ENCODE measurements at regions not wholly inside any gene's neighbourhood (a gene's known extent, or its start where the extent isn't known, plus 50 kb on each side); places are given as distances from the start of the nearest gene placed in this dataset.

DNA sequence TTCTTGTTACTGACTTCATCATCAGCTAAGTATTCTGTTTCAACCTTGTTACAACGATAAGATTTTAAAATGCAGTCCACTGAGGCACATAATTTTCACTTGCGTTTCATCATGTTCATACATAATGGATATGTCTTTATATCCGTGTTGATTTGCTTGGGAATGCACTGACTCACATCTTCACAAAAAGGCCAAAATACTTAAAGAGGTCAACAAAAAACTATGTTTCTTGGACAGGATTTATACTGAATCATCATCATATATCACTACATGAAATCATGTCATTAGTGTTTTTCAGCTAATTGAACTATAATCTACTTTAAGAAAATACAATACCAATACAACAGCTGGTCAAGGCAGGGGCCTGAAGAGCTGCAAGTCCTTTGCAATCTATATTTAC is 324.5 kb upstream of the KLF6 start:
- TF ChIP-seq, protein P1, sequence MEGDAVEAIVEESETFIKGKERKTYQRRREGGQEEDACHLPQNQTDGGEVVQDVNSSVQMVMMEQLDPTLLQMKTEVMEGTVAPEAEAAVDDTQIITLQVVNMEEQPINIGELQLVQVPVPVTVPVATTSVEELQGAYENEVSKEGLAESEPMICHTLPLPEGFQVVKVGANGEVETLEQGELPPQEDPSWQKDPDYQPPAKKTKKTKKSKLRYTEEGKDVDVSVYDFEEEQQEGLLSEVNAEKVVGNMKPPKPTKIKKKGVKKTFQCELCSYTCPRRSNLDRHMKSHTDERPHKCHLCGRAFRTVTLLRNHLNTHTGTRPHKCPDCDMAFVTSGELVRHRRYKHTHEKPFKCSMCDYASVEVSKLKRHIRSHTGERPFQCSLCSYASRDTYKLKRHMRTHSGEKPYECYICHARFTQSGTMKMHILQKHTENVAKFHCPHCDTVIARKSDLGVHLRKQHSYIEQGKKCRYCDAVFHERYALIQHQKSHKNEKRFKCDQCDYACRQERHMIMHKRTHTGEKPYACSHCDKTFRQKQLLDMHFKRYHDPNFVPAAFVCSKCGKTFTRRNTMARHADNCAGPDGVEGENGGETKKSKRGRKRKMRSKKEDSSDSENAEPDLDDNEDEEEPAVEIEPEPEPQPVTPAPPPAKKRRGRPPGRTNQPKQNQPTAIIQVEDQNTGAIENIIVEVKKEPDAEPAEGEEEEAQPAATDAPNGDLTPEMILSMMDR (conservative IDR thresholded peaks at IDR 0.05; ENCODE audit: low read depth, low read length) = no peak
- H3K4me3 ChIP-seq (ENCODE audit: low read depth, low read length) = no peak overlapping the region
- no peak for DNase-seq (ENCODE audit: low read depth)

DNA sequence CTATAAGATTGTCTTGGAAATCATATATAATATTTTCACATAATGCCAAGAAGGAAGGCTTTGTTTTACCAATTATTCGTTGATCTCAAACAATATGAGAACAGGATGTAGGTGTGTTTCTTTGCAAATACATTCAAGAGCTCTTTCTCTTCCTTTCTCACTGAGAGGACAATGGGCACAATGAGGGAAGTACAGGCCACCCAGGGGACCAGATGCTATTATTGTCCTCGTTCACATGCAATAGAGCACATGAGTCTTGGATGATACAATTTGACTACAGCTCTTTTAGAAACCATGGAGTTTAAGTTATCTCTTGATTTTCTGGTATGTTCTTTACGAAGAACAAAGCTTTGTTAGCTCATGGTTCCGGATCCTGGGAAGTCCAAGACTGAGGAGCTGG is 323.7 kb upstream of the KLF6 start:
- TF ChIP-seq, protein P1 (conservative IDR thresholded peaks at IDR 0.05; ENCODE audit: low read depth, low read length) = no peak
- H3K4me3 ChIP-seq (ENCODE audit: low read depth, low read length) = no peak overlapping the region
- no peak for DNase-seq (ENCODE audit: low read depth)

DNA sequence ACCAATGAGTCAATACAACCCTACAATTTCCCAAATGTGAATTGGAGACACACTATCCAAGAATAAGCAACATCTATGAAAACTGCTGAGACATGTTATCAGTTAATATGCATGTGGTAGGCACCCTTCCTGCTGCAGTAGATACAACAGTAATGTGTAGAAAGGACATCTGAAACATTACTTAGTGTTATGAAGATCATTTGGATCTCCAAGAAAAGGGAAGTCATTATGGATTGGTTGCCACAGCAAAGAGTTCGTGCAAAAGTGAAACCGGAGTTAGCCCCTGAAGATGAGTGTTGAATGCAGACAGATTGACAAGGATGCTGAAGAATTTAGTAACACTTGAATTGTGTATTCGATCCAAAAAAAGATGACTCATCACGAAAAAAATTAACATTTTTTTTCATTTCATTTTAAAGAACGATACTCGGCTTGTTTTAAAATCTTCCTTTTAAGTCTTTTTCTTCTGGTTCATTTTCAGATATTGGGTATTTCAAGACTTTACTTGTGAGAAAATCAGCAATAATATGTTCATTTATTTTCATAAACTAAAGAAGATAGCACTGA is 322.4 kb upstream of the KLF6 start:
- H3K4me3 ChIP-seq (ENCODE audit: low read depth, low read length) = no peak overlapping the region
- TF ChIP-seq, protein P1 (conservative IDR thresholded peaks at IDR 0.05; ENCODE audit: low read depth, low read length) = no peak
- no peak for DNase-seq (ENCODE audit: low read depth)

DNA sequence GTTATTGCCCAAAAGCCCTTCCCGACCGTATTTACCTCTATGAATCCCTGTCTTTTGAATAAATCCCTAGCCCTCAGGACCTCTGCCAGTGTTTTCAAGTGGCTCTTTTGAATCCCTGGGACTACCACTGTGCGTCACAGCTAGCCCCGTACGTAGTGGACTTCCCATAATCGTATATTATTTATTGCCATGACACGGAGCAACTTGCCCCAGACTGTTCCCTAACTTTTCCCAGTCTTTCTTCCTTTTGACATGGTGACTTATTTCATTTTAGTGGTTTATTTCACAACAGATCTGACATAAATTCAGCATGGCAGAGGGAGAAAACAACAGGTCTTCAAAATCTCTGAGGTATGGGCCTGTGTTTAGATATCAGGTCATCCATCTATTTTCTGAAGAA is 318.6 kb upstream of the KLF6 start:
- no peak for DNase-seq (ENCODE audit: low read depth)
- H3K4me3 ChIP-seq (ENCODE audit: low read depth, low read length) = no peak overlapping the region
- TF ChIP-seq, protein P1 (conservative IDR thresholded peaks at IDR 0.05; ENCODE audit: low read depth, low read length) = no peak

DNA sequence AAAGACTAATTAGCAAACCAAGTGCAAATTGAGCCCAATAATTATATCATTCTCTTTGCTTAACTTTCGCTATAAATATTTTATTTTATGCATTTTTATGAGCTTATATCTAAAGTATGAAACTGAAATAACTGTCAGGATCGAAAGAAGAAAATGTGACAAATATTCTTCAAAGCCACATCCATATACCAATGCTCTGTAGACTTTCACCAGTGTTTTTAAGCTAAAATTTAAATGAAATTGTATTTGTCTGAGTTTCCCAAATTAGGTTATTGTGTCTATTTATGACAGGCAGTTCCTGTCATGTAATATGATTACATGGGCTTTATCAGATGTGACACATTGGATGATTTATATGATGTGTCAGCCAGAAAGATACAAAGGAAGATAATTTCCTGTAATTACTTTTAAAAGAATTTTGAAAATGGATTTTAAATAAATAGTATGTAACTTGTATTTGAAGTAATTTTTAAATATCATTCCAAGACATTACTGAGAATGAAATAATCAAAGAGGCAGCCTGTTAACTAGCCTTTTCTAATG is 317.9 kb upstream of the KLF6 start:
- TF ChIP-seq, protein P1 (conservative IDR thresholded peaks at IDR 0.05; ENCODE audit: low read depth, low read length) = no peak
- H3K4me3 ChIP-seq (ENCODE audit: low read depth, low read length) = no peak overlapping the region
- no peak for DNase-seq (ENCODE audit: low read depth)

DNA sequence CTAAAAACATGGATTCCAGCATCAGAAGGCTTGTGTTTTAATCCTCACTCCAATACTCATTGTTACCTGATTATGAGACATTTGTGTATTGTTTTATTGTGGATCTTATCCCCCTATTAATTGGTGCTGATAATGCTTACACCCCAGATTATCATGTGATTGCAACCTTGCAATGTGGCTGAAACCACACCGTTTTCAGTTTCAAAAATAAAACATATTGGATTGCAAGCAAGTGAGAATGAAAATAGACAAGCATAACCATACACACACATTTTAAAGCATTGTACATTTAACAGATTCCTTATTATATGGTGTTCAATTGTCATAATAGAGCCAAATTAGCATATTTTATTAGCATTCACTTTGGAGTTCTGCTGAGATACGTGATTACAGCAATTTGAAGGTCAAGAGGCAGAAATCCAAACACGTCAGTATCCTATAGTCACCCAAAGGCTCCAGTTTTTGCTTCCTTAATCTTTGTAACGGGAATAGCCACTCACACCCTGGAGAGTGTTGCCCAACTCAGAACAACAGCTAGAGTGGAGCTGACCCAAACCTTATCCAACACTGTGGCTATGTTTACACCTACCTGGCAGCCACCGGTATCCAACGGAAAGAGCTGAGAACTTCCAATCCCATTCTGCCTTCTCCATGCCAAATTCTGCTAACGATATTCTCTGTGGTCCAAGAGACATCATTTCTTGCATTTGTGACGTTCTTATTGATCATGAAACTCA is 317.1 kb upstream of the KLF6 start:
- TF ChIP-seq, protein P1 (conservative IDR thresholded peaks at IDR 0.05; ENCODE audit: low read depth, low read length) = no peak
- DNase-seq (ENCODE audit: low read depth) = no peak
- no peak overlapping the region for H3K4me3 ChIP-seq (ENCODE audit: low read depth, low read length)

DNA sequence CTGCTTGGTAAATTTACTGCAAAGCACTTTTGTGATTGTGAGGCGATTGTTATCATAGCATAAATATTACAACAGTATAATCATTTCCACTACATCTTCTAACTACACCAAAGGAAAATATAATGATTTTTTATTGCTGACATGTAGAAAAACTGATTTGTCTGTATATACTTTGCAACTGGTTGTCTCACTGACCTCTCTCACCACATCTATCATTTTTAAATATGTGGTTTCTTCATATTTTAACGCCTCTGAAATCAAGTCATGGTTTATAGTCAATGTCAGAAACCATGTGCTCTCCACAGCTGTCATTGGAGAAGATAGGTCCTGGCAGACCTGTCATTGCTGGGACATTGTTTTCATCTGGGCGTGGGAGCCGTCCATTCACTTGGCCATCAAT is 315.4 kb upstream of the KLF6 start:
- TF ChIP-seq, protein P1 (conservative IDR thresholded peaks at IDR 0.05; ENCODE audit: low read depth, low read length) = no peak
- H3K4me3 ChIP-seq (ENCODE audit: low read depth, low read length) = no peak overlapping the region
- DNase-seq (ENCODE audit: low read depth) = no peak
